ENCODE measurements at regions not wholly inside any gene's neighbourhood (a gene's known extent, or its start where the extent isn't known, plus 50 kb on each side); places are given as distances from the start of the nearest gene placed in this dataset.

DNA sequence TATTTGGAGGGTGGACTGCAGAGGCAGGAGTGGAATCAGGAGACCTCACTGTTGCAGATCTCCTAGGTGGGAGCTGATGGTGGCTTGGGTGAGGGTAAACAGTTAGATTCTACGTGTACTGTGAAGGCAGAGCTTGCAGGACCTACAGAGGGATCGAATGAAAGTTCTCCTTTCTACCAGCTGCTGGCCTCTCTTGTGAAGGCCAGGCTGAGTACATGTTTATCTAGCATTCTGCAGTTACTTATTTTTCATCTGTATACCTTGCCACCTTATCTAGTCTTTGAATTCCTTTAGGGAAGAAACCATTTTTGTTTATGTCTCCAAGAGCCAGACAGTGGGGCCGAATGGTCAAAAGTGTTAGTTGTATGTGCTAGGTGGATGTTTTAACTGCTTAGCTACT, 57.6 kb downstream of the PTTG1 start:
- Mint-ChIP-seq H3K27me3 (ENCODE audit: insufficient read depth, unreplicated experiment) (no peaks in the 10 kb centered on the region), H3K4me3 (ENCODE audit: unreplicated experiment) (no peak overlapping the region), H3K9me3 (ENCODE audit: unreplicated experiment) (no peaks in the 10 kb centered on the region), H3K27ac (ENCODE audit: low read depth, unreplicated experiment) (no peak overlapping the region), H3K4me1 (ENCODE audit: insufficient read depth, unreplicated experiment) (peaks cover 10% of the 10 kb centered on the region), H3K36me3 (ENCODE audit: insufficient read depth, unreplicated experiment) (no peaks in the 10 kb centered on the region)
- intact Hi-C loops (cut with micrococcal nuclease) = no loop called here
- DNase-seq (ENCODE audit: unreplicated experiment) = no peak
- POLR2A ChIA-PET = no interaction called here
- no TSS peak for BruUV-seq (replicated peaks)
- TF ChIP-seq, protein P1, sequence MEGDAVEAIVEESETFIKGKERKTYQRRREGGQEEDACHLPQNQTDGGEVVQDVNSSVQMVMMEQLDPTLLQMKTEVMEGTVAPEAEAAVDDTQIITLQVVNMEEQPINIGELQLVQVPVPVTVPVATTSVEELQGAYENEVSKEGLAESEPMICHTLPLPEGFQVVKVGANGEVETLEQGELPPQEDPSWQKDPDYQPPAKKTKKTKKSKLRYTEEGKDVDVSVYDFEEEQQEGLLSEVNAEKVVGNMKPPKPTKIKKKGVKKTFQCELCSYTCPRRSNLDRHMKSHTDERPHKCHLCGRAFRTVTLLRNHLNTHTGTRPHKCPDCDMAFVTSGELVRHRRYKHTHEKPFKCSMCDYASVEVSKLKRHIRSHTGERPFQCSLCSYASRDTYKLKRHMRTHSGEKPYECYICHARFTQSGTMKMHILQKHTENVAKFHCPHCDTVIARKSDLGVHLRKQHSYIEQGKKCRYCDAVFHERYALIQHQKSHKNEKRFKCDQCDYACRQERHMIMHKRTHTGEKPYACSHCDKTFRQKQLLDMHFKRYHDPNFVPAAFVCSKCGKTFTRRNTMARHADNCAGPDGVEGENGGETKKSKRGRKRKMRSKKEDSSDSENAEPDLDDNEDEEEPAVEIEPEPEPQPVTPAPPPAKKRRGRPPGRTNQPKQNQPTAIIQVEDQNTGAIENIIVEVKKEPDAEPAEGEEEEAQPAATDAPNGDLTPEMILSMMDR (IDR thresholded peaks at IDR 0.05; ENCODE audit: unreplicated experiment) = no peak
- CTCF ChIA-PET = interaction anchor here (0.8 to 2.1 kb wide), 4 partner anchors 16 to 128 kb away, joined by 3 to 6 read pairs (median 4); no protein-coding TSS in a partner anchor

DNA sequence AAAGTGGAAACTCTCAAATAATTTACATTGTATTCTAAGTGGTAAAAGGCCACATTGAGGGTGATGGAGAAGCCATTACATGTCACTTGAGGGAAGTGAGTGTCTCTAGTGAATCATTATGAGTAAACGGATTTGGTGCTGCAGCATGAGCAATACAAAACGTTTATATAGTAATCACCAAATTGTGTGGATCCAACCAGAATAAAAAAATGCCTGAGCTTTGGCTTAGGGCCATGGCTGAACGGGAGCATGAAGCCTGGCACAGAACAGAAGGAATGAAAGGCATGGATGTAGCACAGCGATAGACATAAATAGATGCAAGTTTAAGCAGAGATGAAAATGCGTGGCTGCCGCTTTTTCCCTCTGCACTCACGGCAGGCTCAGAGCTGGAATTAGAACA, 58.3 kb downstream of the PTTG1 start:
- BruUV-seq (replicated peaks) = no TSS peak
- Mint-ChIP-seq H3K27ac (ENCODE audit: low read depth, unreplicated experiment) (no peak overlapping the region), H3K4me3 (ENCODE audit: unreplicated experiment) (no peak overlapping the region), H3K4me1 (ENCODE audit: insufficient read depth, unreplicated experiment) (peaks cover 10% of the 10 kb centered on the region), H3K9me3 (ENCODE audit: unreplicated experiment) (no peaks in the 10 kb centered on the region), H3K27me3 (ENCODE audit: insufficient read depth, unreplicated experiment) (no peaks in the 10 kb centered on the region), H3K36me3 (ENCODE audit: insufficient read depth, unreplicated experiment) (no peaks in the 10 kb centered on the region)
- TF ChIP-seq, protein P1 (IDR thresholded peaks at IDR 0.05; ENCODE audit: unreplicated experiment) = no peak
- CTCF ChIA-PET = interaction anchor here (0.9 kb wide), 1 partner anchor 127 kb away, joined by 3 read pairs; no protein-coding TSS in a partner anchor
- intact Hi-C loops (cut with micrococcal nuclease) = no loop called here
- POLR2A ChIA-PET = no interaction called here
- peak; percentile 38 for DNase-seq (ENCODE audit: unreplicated experiment)

DNA sequence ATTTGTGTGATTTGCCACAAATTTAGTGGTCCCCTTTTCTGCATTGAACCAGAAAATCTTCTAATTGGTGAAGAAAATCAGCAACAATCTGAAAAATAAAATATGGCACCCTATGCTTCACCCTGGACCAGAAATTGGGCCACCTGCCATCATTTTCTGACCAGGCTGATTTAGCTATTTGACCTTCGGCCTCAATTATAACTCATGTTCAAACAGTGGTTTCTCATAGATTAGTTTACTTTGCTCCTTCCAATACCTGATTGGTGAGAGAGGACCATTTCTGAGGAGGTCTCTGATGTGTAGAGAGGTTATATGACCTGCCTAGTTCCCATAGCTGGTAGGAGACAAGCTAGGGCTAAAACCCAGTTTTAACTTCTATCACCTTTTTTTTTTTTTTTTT, 59.0 kb downstream of the PTTG1 start:
- H3K9me3 Mint-ChIP-seq (ENCODE audit: unreplicated experiment) = no peaks in the 10 kb centered on the region
- H3K36me3 Mint-ChIP-seq (ENCODE audit: insufficient read depth, unreplicated experiment) = no peaks in the 10 kb centered on the region
- peaks cover 10% of the 10 kb centered on the region for H3K4me1 Mint-ChIP-seq (ENCODE audit: insufficient read depth, unreplicated experiment)
- H3K27me3 Mint-ChIP-seq (ENCODE audit: insufficient read depth, unreplicated experiment) = no peaks in the 10 kb centered on the region
- CTCF ChIA-PET = interaction anchor here (0.5 to 1.9 kb wide), 2 partner anchors 21 to 29 kb away, joined by 3 to 5 read pairs; no protein-coding TSS in a partner anchor
- DNase-seq (ENCODE audit: unreplicated experiment) = no peak
- BruUV-seq (replicated peaks) = no TSS peak
- H3K4me3 Mint-ChIP-seq (ENCODE audit: unreplicated experiment) = no peak overlapping the region
- no peak overlapping the region for H3K27ac Mint-ChIP-seq (ENCODE audit: low read depth, unreplicated experiment)
- intact Hi-C loops (cut with micrococcal nuclease) = no loop called here
- POLR2A ChIA-PET = interaction anchor here (0.6 kb wide), 1 partner anchor 480 kb away, joined by 3 read pairs; no protein-coding TSS in a partner anchor
- TF ChIP-seq, protein P1 (IDR thresholded peaks at IDR 0.05; ENCODE audit: unreplicated experiment) = no peak

DNA sequence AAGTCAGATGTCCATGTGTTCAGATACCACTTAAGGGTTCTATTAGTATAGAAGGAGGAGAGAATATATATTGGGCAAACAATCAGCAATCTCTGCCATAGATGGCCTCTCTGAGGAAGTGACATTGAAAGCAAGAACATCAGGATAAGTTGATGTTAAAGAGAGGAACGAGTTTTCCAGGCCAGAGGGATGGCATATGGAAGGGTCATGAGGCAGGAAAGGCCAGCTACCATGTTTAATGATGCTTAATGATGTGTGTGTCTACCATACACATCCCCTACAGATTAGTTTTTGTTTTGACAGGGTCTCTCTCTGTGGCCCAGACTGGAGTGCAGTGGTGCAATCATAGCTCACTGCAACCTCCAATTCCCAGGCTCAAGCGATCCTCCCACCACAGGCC, 63.0 kb downstream of the PTTG1 start:
- ChIA-PET CTCF (interaction anchor here (0.6 to 1.2 kb wide), 5 partner anchors 21 to 269 kb away, joined by 3 to 4 read pairs (median 3); no protein-coding TSS in a partner anchor), POLR2A (no interaction called here)
- DNase-seq (ENCODE audit: unreplicated experiment) = no peak
- H3K27me3 Mint-ChIP-seq (ENCODE audit: insufficient read depth, unreplicated experiment) = no peaks in the 10 kb centered on the region
- H3K27ac Mint-ChIP-seq (ENCODE audit: low read depth, unreplicated experiment) = no peak overlapping the region
- H3K36me3 Mint-ChIP-seq (ENCODE audit: insufficient read depth, unreplicated experiment) = no peaks in the 10 kb centered on the region
- H3K9me3 Mint-ChIP-seq (ENCODE audit: unreplicated experiment) = no peaks in the 10 kb centered on the region
- TF ChIP-seq, protein P1 (IDR thresholded peaks at IDR 0.05; ENCODE audit: unreplicated experiment) = no peak
- H3K4me1 Mint-ChIP-seq (ENCODE audit: insufficient read depth, unreplicated experiment) = peaks cover 8% of the 10 kb centered on the region
- H3K4me3 Mint-ChIP-seq (ENCODE audit: unreplicated experiment) = no peak overlapping the region
- no TSS peak for BruUV-seq (replicated peaks)
- intact Hi-C loops (cut with micrococcal nuclease) = no loop called here
